Fibroblast of the aortic adventitia (primary cell): ENCODE measurements at regions not wholly inside any gene's neighbourhood (a gene's known extent, or its start where the extent isn't known, plus 50 kb on each side); places are given as distances from the start of the nearest gene placed in this dataset.
"Not testable (repeated sequence)": the region's sequence is repeated elsewhere in the genome, so short reads cannot be mapped to it uniquely, and the experiment has no call there.

Experiments
- DNase-seq: peaks from one replicate; pipeline ENCODE4 v3.0.0-alpha.2; 2010; ENCODE audit warnings: low read depth
- H3K4me3 ChIP-seq: 2 replicates; pipeline ENCODE4 v1.5.1; 2011; ENCODE audit warnings: low read depth, mild to moderate bottlenecking, control low read depth, low read length, moderate library complexity
- TF ChIP-seq, protein P1 (sequence below): IDR thresholded peaks from 2 replicates; pipeline ENCODE4 v1.5.1; 2011; ENCODE audit warnings: mild to moderate bottlenecking, low read length, control low read depth, inconsistent platforms; ENCODE audit not compliant: insufficient read depth

DNA sequence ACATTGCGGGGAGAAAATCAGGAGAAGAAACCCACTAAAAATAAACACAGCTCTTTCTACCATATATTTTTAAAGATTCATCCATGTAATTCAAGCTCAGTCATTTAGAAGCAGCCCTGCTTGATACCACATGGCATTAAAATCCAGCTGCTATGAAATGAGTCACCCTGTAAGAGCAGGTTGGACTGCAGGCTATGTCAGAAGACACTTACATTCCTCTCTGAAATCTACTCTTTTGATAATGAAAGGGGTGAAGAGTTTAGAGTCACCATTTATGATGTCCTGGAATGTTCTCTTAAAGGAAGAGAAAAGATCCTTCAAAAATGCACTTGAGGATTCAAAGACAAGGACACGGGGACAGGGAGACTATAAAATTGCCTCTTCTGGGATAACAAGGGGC lies 100.6 kb upstream of the APCDD1 start:
- TF ChIP-seq, protein P1, sequence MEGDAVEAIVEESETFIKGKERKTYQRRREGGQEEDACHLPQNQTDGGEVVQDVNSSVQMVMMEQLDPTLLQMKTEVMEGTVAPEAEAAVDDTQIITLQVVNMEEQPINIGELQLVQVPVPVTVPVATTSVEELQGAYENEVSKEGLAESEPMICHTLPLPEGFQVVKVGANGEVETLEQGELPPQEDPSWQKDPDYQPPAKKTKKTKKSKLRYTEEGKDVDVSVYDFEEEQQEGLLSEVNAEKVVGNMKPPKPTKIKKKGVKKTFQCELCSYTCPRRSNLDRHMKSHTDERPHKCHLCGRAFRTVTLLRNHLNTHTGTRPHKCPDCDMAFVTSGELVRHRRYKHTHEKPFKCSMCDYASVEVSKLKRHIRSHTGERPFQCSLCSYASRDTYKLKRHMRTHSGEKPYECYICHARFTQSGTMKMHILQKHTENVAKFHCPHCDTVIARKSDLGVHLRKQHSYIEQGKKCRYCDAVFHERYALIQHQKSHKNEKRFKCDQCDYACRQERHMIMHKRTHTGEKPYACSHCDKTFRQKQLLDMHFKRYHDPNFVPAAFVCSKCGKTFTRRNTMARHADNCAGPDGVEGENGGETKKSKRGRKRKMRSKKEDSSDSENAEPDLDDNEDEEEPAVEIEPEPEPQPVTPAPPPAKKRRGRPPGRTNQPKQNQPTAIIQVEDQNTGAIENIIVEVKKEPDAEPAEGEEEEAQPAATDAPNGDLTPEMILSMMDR = no peak
- peak; percentile 47 for DNase-seq
- no peak overlapping the region for H3K4me3 ChIP-seq

DNA sequence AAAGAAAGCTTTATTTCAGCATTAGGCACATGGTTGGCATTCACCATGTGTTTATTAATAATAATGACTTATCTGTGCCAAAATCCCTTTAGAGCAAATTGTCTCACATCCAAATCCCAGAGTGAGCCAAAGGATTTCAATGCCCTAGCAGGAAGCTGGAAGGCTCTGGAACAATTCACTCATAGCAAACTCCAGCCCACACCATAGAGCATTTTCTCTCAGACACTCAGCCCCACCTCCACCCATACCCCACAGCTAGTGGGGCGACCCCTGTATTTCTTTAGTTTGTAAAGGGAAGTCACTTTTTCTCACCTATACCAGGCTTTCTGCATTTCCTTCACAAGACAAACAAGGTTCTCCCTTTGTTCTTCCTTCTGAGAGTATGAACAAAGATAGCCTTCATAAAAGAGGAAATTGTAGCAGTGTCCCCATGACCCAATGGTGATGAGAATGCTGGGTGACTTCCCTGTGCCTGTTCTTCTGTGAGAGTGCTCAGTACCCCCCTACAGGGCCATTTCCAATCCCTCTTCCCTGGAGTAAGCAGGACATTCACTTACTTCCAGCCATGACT lies 100.1 kb upstream of the APCDD1 start:
- DNase-seq = no peak
- H3K4me3 ChIP-seq = no peak overlapping the region
- TF ChIP-seq, protein P1 = no peak

DNA sequence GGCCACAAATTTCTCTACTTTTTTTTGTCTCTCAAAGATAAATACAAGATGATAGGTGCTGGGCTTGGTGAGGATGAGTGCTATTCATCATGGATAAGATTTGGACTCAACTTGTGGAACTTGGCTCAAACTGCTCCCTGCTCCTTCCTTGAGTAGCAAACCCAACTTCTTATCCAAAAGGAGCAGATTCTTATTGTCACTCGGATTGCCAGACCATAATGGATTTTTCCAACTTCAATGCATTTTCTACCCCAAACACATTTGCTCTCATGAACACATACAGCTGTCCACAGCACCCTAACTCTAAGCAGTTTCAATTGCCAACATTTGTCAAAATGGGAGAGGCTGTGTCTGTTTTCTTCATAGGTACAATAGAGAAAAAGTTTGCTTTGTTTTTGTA lies 99.5 kb upstream of the APCDD1 start:
- TF ChIP-seq, protein P1 = no peak
- no peak overlapping the region for H3K4me3 ChIP-seq
- no peak for DNase-seq

DNA sequence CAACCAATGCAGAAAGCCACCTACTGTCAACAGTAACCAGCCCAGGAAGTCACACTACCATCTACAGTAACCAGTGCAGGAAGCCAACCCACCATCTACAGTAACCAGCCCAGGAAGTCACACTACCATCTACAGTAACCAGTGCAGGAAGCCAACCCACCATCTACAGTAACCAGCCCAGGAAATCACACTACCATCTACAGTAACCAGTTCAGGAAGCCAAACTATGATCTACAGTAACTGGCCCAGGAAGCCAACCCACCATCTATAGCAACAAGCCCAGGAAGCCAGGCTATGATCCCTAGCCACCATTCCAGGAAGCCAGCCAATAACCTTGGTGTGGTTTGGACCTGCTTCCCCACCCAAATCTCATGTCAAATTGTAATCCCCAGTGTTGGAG lies 97.4 kb upstream of the APCDD1 start:
- H3K4me3 ChIP-seq, DNase-seq: not testable (repeated sequence)

DNA sequence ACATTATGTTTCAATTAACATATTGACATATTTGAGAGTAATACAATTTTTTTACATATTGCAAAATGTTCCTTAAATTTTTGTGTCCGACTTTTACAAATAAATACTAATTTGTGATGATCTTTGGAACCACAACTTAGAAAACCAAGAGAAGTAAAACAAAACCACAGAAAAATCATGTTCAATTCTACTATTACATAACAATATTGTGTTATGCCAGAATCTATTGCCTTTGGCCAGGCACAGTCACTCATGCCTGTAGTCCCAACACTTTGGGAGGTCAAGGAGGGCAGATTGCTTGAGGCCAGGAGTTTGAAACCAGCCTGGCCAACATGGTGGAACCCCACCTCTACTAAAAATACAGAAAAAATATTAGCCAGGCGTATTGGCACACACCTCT lies 92.8 kb upstream of the APCDD1 start:
- no peak overlapping the region for H3K4me3 ChIP-seq
- TF ChIP-seq, protein P1 = no peak
- DNase-seq = no peak

DNA sequence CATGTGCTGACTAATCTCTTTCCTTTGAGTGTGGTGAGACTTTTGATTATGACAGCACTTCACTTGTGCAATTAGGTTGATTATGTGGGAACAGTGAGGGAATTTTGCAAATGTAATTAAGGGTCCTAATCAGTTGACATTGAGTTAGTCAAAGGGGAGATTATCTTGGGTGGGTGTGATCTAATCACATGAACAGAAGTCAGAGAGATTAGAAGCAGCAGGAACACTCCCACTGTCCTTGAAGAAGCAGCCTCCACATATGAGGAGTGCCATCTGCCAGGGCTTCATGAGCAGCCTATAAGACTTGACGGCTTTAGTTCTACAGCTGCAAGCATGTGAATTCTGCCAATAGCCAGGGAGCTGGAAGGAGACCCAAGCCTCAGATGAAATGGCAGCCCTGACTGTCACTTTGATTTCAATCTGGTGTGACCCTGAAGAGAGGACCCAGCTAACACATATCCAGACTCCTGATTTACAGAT lies 89.4 kb upstream of the APCDD1 start:
- no peak overlapping the region for H3K4me3 ChIP-seq
- DNase-seq = no peak
- TF ChIP-seq, protein P1 = no peak

DNA sequence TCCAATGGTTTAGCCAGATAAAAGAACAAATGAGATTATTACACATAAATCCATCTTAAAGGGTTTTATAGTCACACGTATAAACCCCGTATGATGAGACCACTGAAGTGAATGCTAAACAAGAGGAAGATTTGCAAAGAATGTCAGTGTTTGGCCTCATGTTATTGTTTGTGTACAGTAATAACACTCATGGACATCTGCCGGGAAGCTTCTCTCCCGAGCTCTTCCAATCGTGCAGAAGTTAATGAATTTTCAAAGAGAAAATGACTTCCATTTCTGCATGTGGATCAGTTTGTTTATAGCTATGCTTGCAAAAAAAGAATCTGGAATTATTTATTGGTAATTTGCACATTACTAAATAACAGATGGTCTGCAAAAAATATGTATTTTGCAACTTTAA lies 88.5 kb upstream of the APCDD1 start:
- no peak overlapping the region for H3K4me3 ChIP-seq
- DNase-seq = no peak
- TF ChIP-seq, protein P1 = no peak
